Endothelial cell of umbilical vein (primary cell): ENCODE measurements at regions not wholly inside any gene's neighbourhood (a gene's known extent, or its start where the extent isn't known, plus 50 kb on each side); places are given as distances from the start of the nearest gene placed in this dataset.

Experiments
- CTCF ChIP-seq, 2 donors: IDR thresholded peaks; 1 replicate in 1 of 2; 2 replicates in 1 of 2; pipeline ENCODE4 v1.5.1; 2011; ENCODE audit warnings: low read length in 2 of 2, mild to moderate bottlenecking in 2 of 2, moderate library complexity in 2 of 2, control low read depth in 1 of 2, inconsistent platforms in 1 of 2, low read depth in 1 of 2; ENCODE audit not compliant: insufficient read depth in 1 of 2; ENCODE audit errors: extremely low read depth in 1 of 2
- POLR2A ChIP-seq: IDR thresholded peaks from 2 replicates; pipeline ENCODE4 v1.6.1; 2012; ENCODE audit warnings: low read depth, mild to moderate bottlenecking, control low read depth, low read length
- POLR2AphosphoS5 ChIP-seq: IDR thresholded peaks from 2 replicates; pipeline ENCODE4 v1.6.1; 2012; ENCODE audit warnings: low read depth, mild to moderate bottlenecking, control low read depth, low read length, moderate library complexity; ENCODE audit not compliant: insufficient read depth

- TF ChIP-seq POLR2AphosphoS5 (no peak), CTCF (IDR thresholded peaks at IDR 0.05; ENCODE audit: extremely low read depth in 1 of 2, insufficient read depth in 1 of 2, low read depth in 1 of 2, low read length in 2 of 2) (no peak), POLR2A (no peak)
These were observed 90.0 kb downstream of the OXGR1 start for GRCh38 chr13:96904232-96904631.
